ENCODE measurements at regions not wholly inside any gene's neighbourhood (a gene's known extent, or its start where the extent isn't known, plus 50 kb on each side); places are given as distances from the start of the nearest gene placed in this dataset.
"Not testable (repeated sequence)": the region's sequence is repeated elsewhere in the genome, so short reads cannot be mapped to it uniquely, and the experiment has no call there.

GRCh38 chr6:882084-882598 is 189.2 kb upstream of the EXOC2 start:
- Histone ChIP-seq H3K36me3 (ENCODE audit: control insufficient read depth, low read depth, low read length) (no peaks in the 10 kb centered on the region), H3K4me3 (ENCODE audit: low read length) (no peak overlapping the region), H3K9me3 (ENCODE audit: control insufficient read depth, low read depth, low read length) (no peaks in the 10 kb centered on the region), H3K4me1 (ENCODE audit: control insufficient read depth, low read depth, low read length) (no peaks in the 10 kb centered on the region), H3K27me3 (ENCODE audit: control insufficient read depth, insufficient read depth, low read length) (no peaks in the 10 kb centered on the region), H3K27ac (ENCODE audit: low read length) (no peak overlapping the region), H3K9ac (ENCODE audit: low read length) (no peak overlapping the region)

- Histone ChIP-seq H3K4me1 (ENCODE audit: control insufficient read depth, low read depth, low read length) (no peaks in the 10 kb centered on the region), H3K9me3 (ENCODE audit: control insufficient read depth, low read depth, low read length) (no peaks in the 10 kb centered on the region), H3K36me3 (ENCODE audit: control insufficient read depth, low read depth, low read length) (no peaks in the 10 kb centered on the region), H3K27ac (ENCODE audit: low read length) (no peak overlapping the region), H3K4me3 (ENCODE audit: low read length) (no peak overlapping the region), H3K9ac (ENCODE audit: low read length) (no peak overlapping the region), H3K27me3 (ENCODE audit: control insufficient read depth, insufficient read depth, low read length) (no peaks in the 10 kb centered on the region)
These were observed 185.2 kb upstream of the EXOC2 start for GRCh38 chr6:878179-878578.

GRCh38 chr6:875012-875411 is 182.1 kb upstream of the EXOC2 start:
- H3K4me1 ChIP-seq (ENCODE audit: control insufficient read depth, low read depth, low read length), result no peaks in the 10 kb centered on the region
- H3K36me3 ChIP-seq (ENCODE audit: control insufficient read depth, low read depth, low read length), result no peaks in the 10 kb centered on the region
- no peak overlapping the region for H3K4me3 ChIP-seq (ENCODE audit: low read length)
- H3K27ac ChIP-seq (ENCODE audit: low read length), result no peak overlapping the region
- H3K9ac ChIP-seq (ENCODE audit: low read length), result no peak overlapping the region
- H3K9me3 ChIP-seq (ENCODE audit: control insufficient read depth, low read depth, low read length), result no peaks in the 10 kb centered on the region
- H3K27me3 ChIP-seq (ENCODE audit: control insufficient read depth, insufficient read depth, low read length), result no peaks in the 10 kb centered on the region

GRCh38 chr6:872570-873125 is 179.7 kb upstream of the EXOC2 start:
- H3K27me3 ChIP-seq (ENCODE audit: control insufficient read depth, insufficient read depth, low read length), result no peaks in the 10 kb centered on the region
- H3K27ac ChIP-seq (ENCODE audit: low read length), result no peak overlapping the region

GRCh38 chr6:871503-871902 is 178.6 kb upstream of the EXOC2 start:
- H3K27me3 ChIP-seq (ENCODE audit: control insufficient read depth, insufficient read depth, low read length), result no peaks in the 10 kb centered on the region
- H3K4me1 ChIP-seq (ENCODE audit: control insufficient read depth, low read depth, low read length), result no peaks in the 10 kb centered on the region
- H3K9ac ChIP-seq (ENCODE audit: low read length), result no peak overlapping the region
- no peak overlapping the region for H3K4me3 ChIP-seq (ENCODE audit: low read length)
- no peaks in the 10 kb centered on the region for H3K36me3 ChIP-seq (ENCODE audit: control insufficient read depth, low read depth, low read length)
- H3K9me3 ChIP-seq (ENCODE audit: control insufficient read depth, low read depth, low read length), result no peaks in the 10 kb centered on the region
- H3K27ac ChIP-seq (ENCODE audit: low read length), result no peak overlapping the region

More at GRCh38 chr6:872570-873125, 179.7 kb upstream of the EXOC2 start:
- Histone ChIP-seq H3K4me3 (ENCODE audit: low read length) (no peak overlapping the region), H3K36me3 (ENCODE audit: control insufficient read depth, low read depth, low read length) (no peaks in the 10 kb centered on the region), H3K4me1 (ENCODE audit: control insufficient read depth, low read depth, low read length) (no peaks in the 10 kb centered on the region), H3K9me3 (ENCODE audit: control insufficient read depth, low read depth, low read length) (no peaks in the 10 kb centered on the region), H3K9ac (ENCODE audit: low read length) (no peak overlapping the region)

GRCh38 chr6:870096-870495 is 177.2 kb upstream of the EXOC2 start:
- no peaks in the 10 kb centered on the region for H3K36me3 ChIP-seq (ENCODE audit: control insufficient read depth, low read depth, low read length)
- no peak overlapping the region for H3K27ac ChIP-seq (ENCODE audit: low read length)
- H3K4me3 ChIP-seq (ENCODE audit: low read length), result no peak overlapping the region
- H3K27me3 ChIP-seq (ENCODE audit: control insufficient read depth, insufficient read depth, low read length), result no peaks in the 10 kb centered on the region
- H3K9me3 ChIP-seq (ENCODE audit: control insufficient read depth, low read depth, low read length), result no peaks in the 10 kb centered on the region
- no peaks in the 10 kb centered on the region for H3K4me1 ChIP-seq (ENCODE audit: control insufficient read depth, low read depth, low read length)
- H3K9ac ChIP-seq (ENCODE audit: low read length), result no peak overlapping the region

GRCh38 chr6:868201-868600 is 175.3 kb upstream of the EXOC2 start:
- Histone ChIP-seq H3K27ac (ENCODE audit: low read length) (no peak overlapping the region), H3K36me3 (ENCODE audit: control insufficient read depth, low read depth, low read length) (no peaks in the 10 kb centered on the region), H3K27me3 (ENCODE audit: control insufficient read depth, insufficient read depth, low read length) (no peaks in the 10 kb centered on the region)

GRCh38 chr6:867378-867777 is 174.4 kb upstream of the EXOC2 start:
- Histone ChIP-seq H3K9ac (ENCODE audit: low read length) (no peak overlapping the region), H3K27ac (ENCODE audit: low read length) (no peak overlapping the region), H3K27me3 (ENCODE audit: control insufficient read depth, insufficient read depth, low read length) (no peaks in the 10 kb centered on the region), H3K9me3 (ENCODE audit: control insufficient read depth, low read depth, low read length) (no peaks in the 10 kb centered on the region), H3K4me1 (ENCODE audit: control insufficient read depth, low read depth, low read length) (no peaks in the 10 kb centered on the region), H3K4me3 (ENCODE audit: low read length) (no peak overlapping the region), H3K36me3 (ENCODE audit: control insufficient read depth, low read depth, low read length) (no peaks in the 10 kb centered on the region)

More at GRCh38 chr6:868201-868600, 175.3 kb upstream of the EXOC2 start:
- Histone ChIP-seq H3K4me1 (ENCODE audit: control insufficient read depth, low read depth, low read length) (no peaks in the 10 kb centered on the region), H3K9me3 (ENCODE audit: control insufficient read depth, low read depth, low read length) (no peaks in the 10 kb centered on the region), H3K9ac (ENCODE audit: low read length) (no peak overlapping the region), H3K4me3 (ENCODE audit: low read length) (no peak overlapping the region)

GRCh38 chr6:866316-866715 is 173.4 kb upstream of the EXOC2 start:
- Histone ChIP-seq H3K4me1 (ENCODE audit: control insufficient read depth, low read depth, low read length) (no peaks in the 10 kb centered on the region), H3K9ac (ENCODE audit: low read length) (no peak overlapping the region), H3K4me3 (ENCODE audit: low read length) (no peak overlapping the region), H3K36me3 (ENCODE audit: control insufficient read depth, low read depth, low read length) (no peaks in the 10 kb centered on the region), H3K27ac (ENCODE audit: low read length) (no peak overlapping the region), H3K9me3 (ENCODE audit: control insufficient read depth, low read depth, low read length) (no peaks in the 10 kb centered on the region), H3K27me3 (ENCODE audit: control insufficient read depth, insufficient read depth, low read length) (no peaks in the 10 kb centered on the region)

GRCh38 chr6:865846-866245 is 172.9 kb upstream of the EXOC2 start:
- Histone ChIP-seq H3K9me3 (ENCODE audit: control insufficient read depth, low read depth, low read length) (no peaks in the 10 kb centered on the region), H3K36me3 (ENCODE audit: control insufficient read depth, low read depth, low read length) (no peaks in the 10 kb centered on the region), H3K4me3 (ENCODE audit: low read length) (no peak overlapping the region), H3K9ac (ENCODE audit: low read length) (no peak overlapping the region), H3K27ac (ENCODE audit: low read length) (no peak overlapping the region), H3K4me1 (ENCODE audit: control insufficient read depth, low read depth, low read length) (no peaks in the 10 kb centered on the region), H3K27me3 (ENCODE audit: control insufficient read depth, insufficient read depth, low read length) (no peaks in the 10 kb centered on the region)

GRCh38 chr6:863831-864230 is 170.9 kb upstream of the EXOC2 start:
- Histone ChIP-seq H3K4me1 (ENCODE audit: control insufficient read depth, low read depth, low read length) (no peaks in the 10 kb centered on the region), H3K36me3 (ENCODE audit: control insufficient read depth, low read depth, low read length) (no peaks in the 10 kb centered on the region), H3K4me3 (ENCODE audit: low read length) (no peak overlapping the region), H3K9me3 (ENCODE audit: control insufficient read depth, low read depth, low read length) (no peaks in the 10 kb centered on the region), H3K27me3 (ENCODE audit: control insufficient read depth, insufficient read depth, low read length) (no peaks in the 10 kb centered on the region), H3K9ac (ENCODE audit: low read length) (no peak overlapping the region), H3K27ac (ENCODE audit: low read length) (no peak overlapping the region)

- not testable (repeated sequence) for H3K36me3 ChIP-seq (ENCODE audit: control insufficient read depth, low read depth, low read length); H3K9ac ChIP-seq (ENCODE audit: low read length); H3K4me1 ChIP-seq (ENCODE audit: control insufficient read depth, low read depth, low read length); H3K27me3 ChIP-seq (ENCODE audit: control insufficient read depth, insufficient read depth, low read length); H3K9me3 ChIP-seq (ENCODE audit: control insufficient read depth, low read depth, low read length); H3K4me3 ChIP-seq (ENCODE audit: low read length); H3K27ac ChIP-seq (ENCODE audit: low read length)
These were observed 170.2 kb upstream of the EXOC2 start for GRCh38 chr6:863127-863526.

All from iPS-18a (cell line).